ENCODE measurements at regions not wholly inside any gene's neighbourhood (a gene's known extent, or its start where the extent isn't known, plus 50 kb on each side); places are given as distances from the start of the nearest gene placed in this dataset.

- TF ChIP-seq, protein P1, sequence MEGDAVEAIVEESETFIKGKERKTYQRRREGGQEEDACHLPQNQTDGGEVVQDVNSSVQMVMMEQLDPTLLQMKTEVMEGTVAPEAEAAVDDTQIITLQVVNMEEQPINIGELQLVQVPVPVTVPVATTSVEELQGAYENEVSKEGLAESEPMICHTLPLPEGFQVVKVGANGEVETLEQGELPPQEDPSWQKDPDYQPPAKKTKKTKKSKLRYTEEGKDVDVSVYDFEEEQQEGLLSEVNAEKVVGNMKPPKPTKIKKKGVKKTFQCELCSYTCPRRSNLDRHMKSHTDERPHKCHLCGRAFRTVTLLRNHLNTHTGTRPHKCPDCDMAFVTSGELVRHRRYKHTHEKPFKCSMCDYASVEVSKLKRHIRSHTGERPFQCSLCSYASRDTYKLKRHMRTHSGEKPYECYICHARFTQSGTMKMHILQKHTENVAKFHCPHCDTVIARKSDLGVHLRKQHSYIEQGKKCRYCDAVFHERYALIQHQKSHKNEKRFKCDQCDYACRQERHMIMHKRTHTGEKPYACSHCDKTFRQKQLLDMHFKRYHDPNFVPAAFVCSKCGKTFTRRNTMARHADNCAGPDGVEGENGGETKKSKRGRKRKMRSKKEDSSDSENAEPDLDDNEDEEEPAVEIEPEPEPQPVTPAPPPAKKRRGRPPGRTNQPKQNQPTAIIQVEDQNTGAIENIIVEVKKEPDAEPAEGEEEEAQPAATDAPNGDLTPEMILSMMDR (IDR thresholded peaks at IDR 0.05; ENCODE audit: insufficient read depth, low read length, poor library complexity, severe bottlenecking): no peak
- no peak for TF ChIP-seq EZH2phosphoT487 (conservative IDR thresholded peaks at IDR 0.05; ENCODE audit: low read length)
- no peak overlapping the region for H2AFZ ChIP-seq (ENCODE audit: low read depth, low read length, severe bottlenecking)
- H3K27me3 ChIP-seq (ENCODE audit: low read length): no peaks in the 10 kb centered on the region
- no peak overlapping the region for H3K27ac ChIP-seq (ENCODE audit: low read depth, low read length)
- H3K9me3 ChIP-seq (ENCODE audit: insufficient read depth, low read length): no peaks in the 10 kb centered on the region
- H3F3A ChIP-seq (ENCODE audit: insufficient read depth): no peaks in the 10 kb centered on the region
- no peaks in the 10 kb centered on the region for H4K20me1 ChIP-seq (ENCODE audit: low read depth, low read length)
- no peak overlapping the region for H3K4me2 ChIP-seq (ENCODE audit: low read depth, low read length, poor library complexity, severe bottlenecking)
- H3K4me3 ChIP-seq (ENCODE audit: insufficient read depth, low read length, poor library complexity, severe bottlenecking): no peak overlapping the region
- no peak overlapping the region for H3K9ac ChIP-seq (ENCODE audit: low read length)
- no peaks in the 10 kb centered on the region for H3K9me2 ChIP-seq (replicated peaks; ENCODE audit: insufficient read depth, low read length)
- H3K79me2 ChIP-seq (ENCODE audit: insufficient read depth, low read length): no peaks in the 10 kb centered on the region
- H3K36me3 ChIP-seq (ENCODE audit: low read length): no peaks in the 10 kb centered on the region
Measured at GRCh38 chr12:46963191-46963590, 116.2 kb upstream of the PCED1B start.

DNA sequence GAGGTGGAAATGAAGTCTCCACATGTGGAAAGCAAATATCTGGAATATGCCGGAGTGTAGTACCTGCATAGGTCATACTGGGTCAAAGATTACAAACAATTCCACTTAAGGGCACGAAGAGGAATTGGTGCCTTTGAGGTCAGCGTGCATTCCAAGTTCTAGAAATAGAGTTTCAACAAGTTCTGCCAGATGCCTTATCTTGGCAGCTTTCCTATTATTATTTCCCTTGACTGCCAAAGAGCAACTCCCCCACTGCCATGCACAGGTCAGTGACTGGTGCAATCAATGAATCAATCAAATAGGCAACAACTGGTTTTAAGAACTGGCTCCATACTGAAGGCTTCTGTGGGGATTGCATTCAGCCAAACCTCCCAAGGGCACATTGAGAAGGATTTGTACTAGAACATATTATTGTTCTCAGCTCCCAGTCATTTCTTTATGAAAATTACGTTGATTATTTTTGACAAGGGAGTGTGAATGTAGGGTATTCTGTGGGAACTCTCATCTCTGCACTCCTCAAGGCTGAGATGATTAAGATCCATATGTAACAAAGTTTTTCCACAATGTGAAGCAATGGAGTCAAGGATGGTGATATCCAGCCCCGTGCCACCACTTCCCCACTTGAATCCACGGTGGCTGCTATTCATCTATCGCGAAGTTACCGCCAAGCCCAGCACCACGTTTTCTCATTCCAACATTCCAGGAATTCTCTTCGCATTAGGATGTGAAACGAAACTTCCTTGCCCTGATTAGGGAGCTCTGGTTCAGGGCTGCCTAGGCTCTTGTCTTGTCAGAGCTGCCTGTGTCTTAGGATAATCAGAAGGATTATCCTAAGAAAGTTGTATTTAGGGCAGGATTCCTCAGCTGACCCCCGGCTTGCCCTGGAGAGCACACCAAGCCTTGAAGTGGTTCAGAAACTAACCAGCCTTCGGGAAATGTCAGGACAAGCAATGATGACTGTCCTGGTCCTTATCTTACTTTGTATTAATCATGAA is 115.1 kb upstream of the PCED1B start:
- H3K9me3 ChIP-seq (ENCODE audit: insufficient read depth, low read length): no peaks in the 10 kb centered on the region
- H3K9ac ChIP-seq (ENCODE audit: low read length): no peak overlapping the region
- no peaks in the 10 kb centered on the region for H3K9me2 ChIP-seq (replicated peaks; ENCODE audit: insufficient read depth, low read length)
- no peaks in the 10 kb centered on the region for H3K36me3 ChIP-seq (ENCODE audit: low read length)
- H3K4me2 ChIP-seq (ENCODE audit: low read depth, low read length, poor library complexity, severe bottlenecking): no peak overlapping the region
- no peaks in the 10 kb centered on the region for H4K20me1 ChIP-seq (ENCODE audit: low read depth, low read length)
- H3F3A ChIP-seq (ENCODE audit: insufficient read depth): no peaks in the 10 kb centered on the region
- no peak overlapping the region for H3K27ac ChIP-seq (ENCODE audit: low read depth, low read length)
- no peaks in the 10 kb centered on the region for H3K79me2 ChIP-seq (ENCODE audit: insufficient read depth, low read length)
- TF ChIP-seq EZH2phosphoT487 (conservative IDR thresholded peaks at IDR 0.05; ENCODE audit: low read length): no peak
- TF ChIP-seq, protein P1 (IDR thresholded peaks at IDR 0.05; ENCODE audit: insufficient read depth, low read length, poor library complexity, severe bottlenecking): no peak
- H3K27me3 ChIP-seq (ENCODE audit: low read length): no peaks in the 10 kb centered on the region
- no peak overlapping the region for H3K4me3 ChIP-seq (ENCODE audit: insufficient read depth, low read length, poor library complexity, severe bottlenecking)
- no peak overlapping the region for H2AFZ ChIP-seq (ENCODE audit: low read depth, low read length, severe bottlenecking)

DNA sequence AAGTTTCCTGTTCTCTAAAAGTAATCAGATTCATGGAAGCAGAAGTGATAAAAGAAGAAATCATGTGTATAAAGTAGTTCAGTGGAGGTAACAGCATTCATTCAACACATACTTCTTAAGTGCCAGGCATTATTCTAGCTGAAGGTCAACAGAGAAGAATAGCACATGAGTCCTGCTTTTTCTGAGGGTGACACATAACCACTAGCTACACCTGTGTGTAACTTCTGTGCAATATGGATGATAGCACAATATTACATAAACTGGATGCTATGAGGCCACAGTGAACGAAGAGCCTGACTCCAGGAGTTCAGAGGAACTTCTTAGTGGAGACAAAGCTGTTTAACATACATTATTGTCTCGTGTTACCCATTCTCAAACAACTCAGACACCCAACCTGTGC is 114.3 kb upstream of the PCED1B start:
- Histone ChIP-seq H3K79me2 (ENCODE audit: insufficient read depth, low read length) (no peaks in the 10 kb centered on the region), H3K9me3 (ENCODE audit: insufficient read depth, low read length) (no peaks in the 10 kb centered on the region), H3K4me2 (ENCODE audit: low read depth, low read length, poor library complexity, severe bottlenecking) (no peak overlapping the region), H3K27me3 (ENCODE audit: low read length) (no peaks in the 10 kb centered on the region), H3K4me3 (ENCODE audit: insufficient read depth, low read length, poor library complexity, severe bottlenecking) (no peak overlapping the region), H3K9me2 (replicated peaks; ENCODE audit: insufficient read depth, low read length) (no peaks in the 10 kb centered on the region), H3K27ac (ENCODE audit: low read depth, low read length) (no peak overlapping the region), H2AFZ (ENCODE audit: low read depth, low read length, severe bottlenecking) (no peak overlapping the region), H3K36me3 (ENCODE audit: low read length) (no peaks in the 10 kb centered on the region), H4K20me1 (ENCODE audit: low read depth, low read length) (no peaks in the 10 kb centered on the region), H3F3A (ENCODE audit: insufficient read depth) (no peaks in the 10 kb centered on the region), H3K9ac (ENCODE audit: low read length) (no peak overlapping the region)
- TF ChIP-seq, protein P1 (IDR thresholded peaks at IDR 0.05; ENCODE audit: insufficient read depth, low read length, poor library complexity, severe bottlenecking): no peak
- no peak for TF ChIP-seq EZH2phosphoT487 (conservative IDR thresholded peaks at IDR 0.05; ENCODE audit: low read length)

All from SU-DHL-6 (cell line).